CD4-positive, alpha-beta T cell (primary cell): ENCODE measurements at regions not wholly inside any gene's neighbourhood (a gene's known extent, or its start where the extent isn't known, plus 50 kb on each side); places are given as distances from the start of the nearest gene placed in this dataset.
"Not testable (repeated sequence)": the region's sequence is repeated elsewhere in the genome, so short reads cannot be mapped to it uniquely, and the experiment has no call there.

Experiments used
- ATAC-seq: fragments of 200-7000 bp; cut with Tn5 transposase; one replicate; pipeline ENCODE4 v1.10.0; 2022; ENCODE audit warnings: mild to moderate bottlenecking; ENCODE audit not compliant: poor library complexity
- CTCF ChIA-PET: fragments of 350-600 bp; sonication (Branson Sonifier 250); formaldehyde crosslinking; loops from one replicate; lab custom pipeline; 2021; ENCODE audit warnings: antibody characterized with exemption, inconsistent platforms; lab: Charles Lee
- POLR2A ChIA-PET: fragments of 350-600 bp; sonication (Branson Sonifier 250); formaldehyde crosslinking; loops from one replicate; lab custom pipeline; 2021; ENCODE audit warnings: antibody characterized with exemption, inconsistent platforms; lab: Charles Lee
- DNase-seq, 14 experiments: peaks; one replicate each; pipeline ENCODE4 v3.0.0-alpha.2; 2013 to 2020; ENCODE audit warnings: mixed read lengths in 2 of 14
- H3K27ac ChIP-seq, 2 donors: one replicate each; pipeline versions ENCODE4 v1.5.1 to v1.7.0; 2013; ENCODE audit warnings: low read length in 2 of 2, low read depth in 1 of 2, mild to moderate bottlenecking in 1 of 2
- H3K27me3 ChIP-seq, 2 experiments: 1 replicate in 1 of 2; 2 replicates in 1 of 2; pipeline versions ENCODE4 v1.6.1 to v1.7.0; 2013; ENCODE audit warnings: low read length in 2 of 2, control low read depth in 1 of 2, mild to moderate bottlenecking in 1 of 2, moderate library complexity in 1 of 2; ENCODE audit not compliant: insufficient read depth in 2 of 2, control insufficient read depth in 1 of 2
- H3K36me3 ChIP-seq: one replicate; pipeline ENCODE4 v1.6.1; 2013; ENCODE audit warnings: low read length, control low read depth; ENCODE audit not compliant: insufficient read depth
- H3K4me1 ChIP-seq: one replicate; pipeline ENCODE4 v1.6.1; 2013; ENCODE audit warnings: low read length, control low read depth; ENCODE audit not compliant: insufficient read depth
- H3K4me3 ChIP-seq: one replicate; pipeline ENCODE4 v1.5.1; 2013; ENCODE audit warnings: mild to moderate bottlenecking, low read length, moderate library complexity
- H3K9me3 ChIP-seq, 2 experiments: 1 replicate in 1 of 2; 2 replicates in 1 of 2; pipeline versions ENCODE4 v1.6.1 to v1.7.0; 2013; ENCODE audit warnings: low read length in 2 of 2, mild to moderate bottlenecking in 2 of 2, control low read depth in 1 of 2, moderate library complexity in 1 of 2; ENCODE audit not compliant: control insufficient read depth in 1 of 2, insufficient read depth in 1 of 2
- H3K27ac Mint-ChIP-seq: one replicate; pipeline ENCODE4 v1.8.0; 2020; ENCODE audit warnings: mixed read lengths
- H3K27me3 Mint-ChIP-seq: one replicate; pipeline ENCODE4 v1.8.0; 2021; ENCODE audit warnings: mixed read lengths
- H3K36me3 Mint-ChIP-seq: one replicate; pipeline ENCODE4 v1.8.0; 2021; ENCODE audit warnings: low read depth, mixed read lengths
- H3K4me1 Mint-ChIP-seq: one replicate; pipeline ENCODE4 v1.8.0; 2021; ENCODE audit warnings: low read depth, mixed read lengths
- H3K4me3 Mint-ChIP-seq: one replicate; pipeline ENCODE4 v1.8.0; 2020; ENCODE audit warnings: mild to moderate bottlenecking, mixed read lengths
- H3K9me3 Mint-ChIP-seq: one replicate; pipeline ENCODE4 v1.8.0; 2020; ENCODE audit warnings: mixed read lengths
- intact Hi-C, 2 experiments: fragments of 100-400 bp; cut with DNase I in 1 of 2; cut with micrococcal nuclease in 1 of 2; formaldehyde crosslinking; loops; one replicate each; pipeline versions ENCODE4 v1.15.1 to v1.9.0; 2023 to 2025; cut with DNase I, micrococcal nuclease
- TF ChIP-seq, protein P1 (sequence below): fragments of 200-600 bp; IDR thresholded peaks from one replicate; pipeline ENCODE4 v1.8.0; 2022; ENCODE audit warnings: antibody characterized with exemption, mild to moderate bottlenecking

DNA sequence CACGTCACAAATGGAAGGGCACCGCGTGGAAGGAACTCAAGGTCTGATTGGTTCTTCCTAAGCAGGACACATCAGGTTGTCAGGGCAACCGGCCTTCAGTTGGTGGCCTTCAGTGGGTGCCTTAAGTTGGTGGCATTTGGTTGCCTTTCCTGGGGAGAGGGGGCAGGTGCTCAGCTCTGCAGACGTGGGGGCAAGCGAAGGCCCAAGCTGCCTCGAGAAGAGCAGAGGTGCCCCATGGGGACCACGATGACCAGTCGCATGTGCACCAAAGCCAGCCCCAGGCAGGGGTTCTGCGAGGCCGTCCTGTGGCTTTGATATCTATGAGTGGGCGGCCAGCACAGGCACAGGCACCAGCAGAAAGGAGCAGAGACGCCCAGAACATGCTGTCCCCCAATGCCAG, 1742.8 kb upstream of the DEFB115 start:
- H3K36me3 ChIP-seq, CTCF ChIA-PET, H3K4me3 ChIP-seq, H3K4me1 Mint-ChIP-seq, POLR2A ChIA-PET, intact Hi-C loops, H3K9me3 Mint-ChIP-seq, H3K4me3 Mint-ChIP-seq, H3K4me1 ChIP-seq, H3K27me3 ChIP-seq, H3K27ac ChIP-seq, H3K27me3 Mint-ChIP-seq, H3K27ac Mint-ChIP-seq, DNase-seq, ATAC-seq, H3K36me3 Mint-ChIP-seq: not testable (repeated sequence)
- H3K9me3 ChIP-seq, result peaks cover 5 to 15% of the 10 kb centered on the region in 2 experiments

DNA sequence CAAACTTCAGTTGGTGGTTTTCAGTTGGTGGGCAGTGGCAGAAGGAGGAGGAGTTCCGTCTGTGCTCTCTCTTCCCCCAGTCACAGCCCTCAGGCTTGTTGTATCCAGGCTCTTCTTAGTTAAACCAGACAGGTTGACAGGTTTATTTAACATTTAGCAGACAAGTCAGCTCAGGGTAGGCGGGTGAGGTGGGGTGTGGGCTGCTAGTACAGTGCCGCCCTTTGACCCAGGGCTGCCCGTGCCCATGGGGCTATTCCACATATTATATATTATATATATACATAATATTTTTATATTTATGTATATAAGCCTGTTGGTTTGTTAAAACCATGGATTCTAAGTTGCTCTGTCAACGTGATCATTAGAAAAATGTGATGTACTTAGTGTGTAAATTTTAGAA, 1740.6 kb upstream of the DEFB115 start:
- H3K27me3 Mint-ChIP-seq, H3K27ac Mint-ChIP-seq, H3K4me1 ChIP-seq, intact Hi-C loops, H3K27ac ChIP-seq, POLR2A ChIA-PET, H3K4me3 ChIP-seq, H3K4me3 Mint-ChIP-seq, H3K4me1 Mint-ChIP-seq, DNase-seq, H3K36me3 Mint-ChIP-seq, H3K27me3 ChIP-seq, CTCF ChIA-PET, H3K9me3 Mint-ChIP-seq, ATAC-seq, H3K36me3 ChIP-seq: not testable (repeated sequence)
- H3K9me3 ChIP-seq, result peaks cover 0 to 15% of the 10 kb centered on the region in 2 experiments

DNA sequence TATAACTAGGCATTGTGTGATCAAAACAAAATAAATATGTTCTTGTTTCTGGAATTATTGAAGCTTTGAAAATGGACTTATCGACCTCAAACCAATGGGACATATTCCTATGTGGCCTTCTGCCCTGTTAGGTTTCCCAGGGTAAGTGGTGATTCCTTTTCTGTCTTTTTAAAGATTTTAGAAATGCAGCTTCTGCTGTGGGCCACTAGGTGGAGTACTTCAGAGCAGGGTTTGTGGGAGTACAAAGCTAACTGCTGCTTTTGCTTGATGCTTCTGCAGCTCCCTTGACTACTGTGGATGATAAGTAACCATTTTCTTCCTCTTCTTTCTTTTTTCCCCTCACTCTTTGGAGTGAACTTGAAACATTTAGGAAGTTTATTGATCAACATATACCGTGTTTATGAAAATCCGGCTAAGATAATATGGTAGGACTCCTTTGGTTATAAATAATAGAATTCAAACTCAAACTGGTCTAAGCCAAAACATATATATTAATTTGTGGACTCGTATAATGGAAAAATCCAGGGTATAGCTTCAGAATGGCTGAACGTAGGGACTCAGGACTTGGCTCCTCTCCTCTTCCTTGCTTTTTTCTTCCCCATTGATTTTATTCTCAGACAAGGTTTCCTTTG, 1737.7 kb upstream of the DEFB115 start:
- H3K27ac ChIP-seq, H3K27ac Mint-ChIP-seq, H3K4me1 Mint-ChIP-seq, intact Hi-C loops, DNase-seq, H3K36me3 Mint-ChIP-seq, H3K4me3 Mint-ChIP-seq, H3K27me3 Mint-ChIP-seq, H3K27me3 ChIP-seq, H3K4me3 ChIP-seq, H3K36me3 ChIP-seq, POLR2A ChIA-PET, H3K4me1 ChIP-seq, ATAC-seq, H3K9me3 Mint-ChIP-seq, CTCF ChIA-PET, H3K9me3 ChIP-seq: not testable (repeated sequence)
- TF ChIP-seq, protein P1, sequence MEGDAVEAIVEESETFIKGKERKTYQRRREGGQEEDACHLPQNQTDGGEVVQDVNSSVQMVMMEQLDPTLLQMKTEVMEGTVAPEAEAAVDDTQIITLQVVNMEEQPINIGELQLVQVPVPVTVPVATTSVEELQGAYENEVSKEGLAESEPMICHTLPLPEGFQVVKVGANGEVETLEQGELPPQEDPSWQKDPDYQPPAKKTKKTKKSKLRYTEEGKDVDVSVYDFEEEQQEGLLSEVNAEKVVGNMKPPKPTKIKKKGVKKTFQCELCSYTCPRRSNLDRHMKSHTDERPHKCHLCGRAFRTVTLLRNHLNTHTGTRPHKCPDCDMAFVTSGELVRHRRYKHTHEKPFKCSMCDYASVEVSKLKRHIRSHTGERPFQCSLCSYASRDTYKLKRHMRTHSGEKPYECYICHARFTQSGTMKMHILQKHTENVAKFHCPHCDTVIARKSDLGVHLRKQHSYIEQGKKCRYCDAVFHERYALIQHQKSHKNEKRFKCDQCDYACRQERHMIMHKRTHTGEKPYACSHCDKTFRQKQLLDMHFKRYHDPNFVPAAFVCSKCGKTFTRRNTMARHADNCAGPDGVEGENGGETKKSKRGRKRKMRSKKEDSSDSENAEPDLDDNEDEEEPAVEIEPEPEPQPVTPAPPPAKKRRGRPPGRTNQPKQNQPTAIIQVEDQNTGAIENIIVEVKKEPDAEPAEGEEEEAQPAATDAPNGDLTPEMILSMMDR, result peak; percentile 18

DNA sequence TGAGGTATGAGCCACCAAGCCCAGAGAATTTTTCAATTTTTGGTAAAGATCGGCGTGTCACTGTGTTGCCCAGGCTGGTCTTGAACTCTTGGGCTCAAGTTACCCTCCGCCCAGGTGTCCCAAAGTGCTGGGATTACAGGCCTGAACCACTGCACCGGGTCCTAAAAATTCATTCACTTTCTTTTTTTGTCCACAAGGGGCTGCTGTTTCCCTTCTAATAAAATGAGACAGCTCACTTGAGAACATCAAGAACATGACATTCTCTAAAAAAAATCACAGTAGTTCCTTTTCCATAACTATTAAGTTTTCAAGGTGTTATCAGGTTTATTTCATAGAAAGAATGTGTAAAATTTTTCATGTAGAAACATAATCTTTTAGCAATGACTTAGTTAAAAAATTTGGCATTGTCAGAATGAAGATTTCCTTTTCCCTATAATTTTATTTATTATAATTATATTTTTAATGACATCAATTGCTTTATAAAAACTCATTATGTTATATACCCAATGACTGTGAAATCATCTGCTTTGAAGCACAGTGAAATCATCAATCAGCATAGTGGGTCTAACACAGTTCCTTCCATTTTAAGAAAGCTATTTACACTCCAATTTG, 1723.8 kb upstream of the DEFB115 start:
- H3K27me3 ChIP-seq, H3K4me1 ChIP-seq, H3K9me3 Mint-ChIP-seq, CTCF ChIA-PET, H3K27ac ChIP-seq, DNase-seq, H3K27ac Mint-ChIP-seq, POLR2A ChIA-PET, H3K4me1 Mint-ChIP-seq, H3K36me3 Mint-ChIP-seq, H3K27me3 Mint-ChIP-seq, H3K36me3 ChIP-seq, H3K4me3 Mint-ChIP-seq, H3K4me3 ChIP-seq, H3K9me3 ChIP-seq, ATAC-seq: not testable (repeated sequence)
- intact Hi-C loops, result loop anchor here (5.0 to 10.0 kb wide), 2 partner anchors 231 to 234 kb away; no protein-coding TSS in a partner anchor

DNA sequence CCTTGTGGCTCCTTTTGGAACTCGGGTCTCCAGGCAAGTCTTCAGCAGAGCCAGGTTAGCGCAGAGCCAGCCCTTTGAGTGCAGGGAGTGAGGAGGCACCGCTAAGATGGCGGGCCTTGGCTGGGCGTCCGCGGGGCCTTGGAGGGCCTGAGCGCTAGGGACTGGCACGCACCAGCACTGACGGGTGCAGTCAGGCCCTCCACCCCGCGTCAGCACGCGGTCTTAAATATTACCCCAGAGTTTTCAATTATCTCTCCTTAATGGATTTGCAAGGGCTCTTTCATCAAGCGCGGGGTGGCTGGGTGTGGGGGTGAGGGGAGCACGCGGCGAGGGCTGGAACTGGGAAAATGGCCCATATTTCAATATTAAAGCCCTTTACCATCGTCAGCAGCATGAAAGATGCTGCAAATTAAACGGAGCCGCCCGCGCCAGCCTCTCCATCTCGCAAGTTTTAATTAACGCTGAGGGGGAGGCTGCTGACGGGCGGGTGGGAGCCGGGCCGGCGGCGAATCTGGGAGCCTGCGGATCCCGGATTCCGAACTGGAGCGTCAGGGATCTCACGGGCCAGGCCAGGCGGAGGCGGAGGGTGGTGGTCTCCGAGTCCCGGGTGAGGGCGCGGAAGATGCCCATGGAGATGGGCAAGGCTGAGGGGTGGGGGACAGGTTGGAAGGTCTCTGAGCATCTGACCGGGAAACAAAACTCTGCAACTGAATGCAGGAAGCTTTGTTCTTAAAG, 1690.4 kb upstream of the DEFB115 start:
- ATAC-seq, H3K36me3 ChIP-seq, intact Hi-C loops, CTCF ChIA-PET, DNase-seq, H3K27ac Mint-ChIP-seq, H3K4me3 ChIP-seq, H3K27me3 ChIP-seq, H3K27me3 Mint-ChIP-seq, H3K9me3 Mint-ChIP-seq, POLR2A ChIA-PET, H3K4me1 Mint-ChIP-seq, H3K4me3 Mint-ChIP-seq, H3K36me3 Mint-ChIP-seq, H3K4me1 ChIP-seq, H3K27ac ChIP-seq: not testable (repeated sequence)
- H3K9me3 ChIP-seq, result peaks cover 0 to 13% of the 10 kb centered on the region in 2 experiments

DNA sequence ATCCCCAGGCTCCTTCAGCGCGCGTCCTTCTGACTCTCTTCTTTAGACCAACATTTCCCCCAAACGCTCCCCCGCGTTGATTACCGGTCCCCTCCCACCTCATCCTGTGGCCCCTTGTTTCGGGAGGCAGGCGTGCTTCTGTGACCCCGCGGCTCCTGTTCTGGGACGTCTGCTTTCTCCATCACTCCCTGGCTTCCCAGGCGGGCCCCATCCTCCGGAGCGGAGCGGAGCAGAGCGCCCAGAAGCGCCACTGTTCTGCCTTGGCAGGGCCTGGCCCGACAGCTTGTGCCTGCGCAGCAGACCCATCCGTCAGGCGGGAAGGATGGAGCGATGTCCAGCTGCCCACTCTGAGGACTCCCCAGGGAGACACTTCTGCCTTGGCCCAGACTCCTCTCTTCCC, 1689.8 kb upstream of the DEFB115 start:
- H3K27me3 ChIP-seq, H3K9me3 Mint-ChIP-seq, H3K36me3 Mint-ChIP-seq, H3K4me3 ChIP-seq, POLR2A ChIA-PET, H3K27me3 Mint-ChIP-seq, H3K4me1 Mint-ChIP-seq, DNase-seq, H3K4me1 ChIP-seq, ATAC-seq, intact Hi-C loops, H3K27ac Mint-ChIP-seq, H3K36me3 ChIP-seq, H3K27ac ChIP-seq, CTCF ChIA-PET, H3K4me3 Mint-ChIP-seq: not testable (repeated sequence)
- peaks cover 0 to 13% of the 10 kb centered on the region in 2 experiments for H3K9me3 ChIP-seq
